ENCODE measurements at regions not wholly inside any gene's neighbourhood (a gene's known extent, or its start where the extent isn't known, plus 50 kb on each side); places are given as distances from the start of the nearest gene placed in this dataset.

DNA sequence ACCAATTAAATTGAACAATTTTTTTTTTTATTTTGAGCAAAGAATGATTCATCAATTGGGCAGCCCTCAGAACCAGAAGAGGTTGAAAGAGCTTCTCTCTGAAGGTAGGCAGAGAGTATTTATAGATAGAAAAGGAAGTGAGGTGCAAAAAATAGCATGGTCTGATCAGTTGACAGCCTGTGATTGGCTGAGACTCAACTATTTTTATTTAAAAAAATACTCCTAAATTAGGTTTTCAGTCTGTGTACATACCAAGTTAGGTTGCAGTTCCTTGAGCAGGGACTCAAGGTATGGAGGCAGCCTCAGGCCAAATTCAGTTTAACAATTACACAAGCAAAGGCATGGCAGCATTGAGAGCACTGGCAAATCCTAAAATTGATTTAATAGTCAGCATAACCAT is 1074.7 kb downstream of the SORCS1 start:
- TF ChIP-seq, protein P1, sequence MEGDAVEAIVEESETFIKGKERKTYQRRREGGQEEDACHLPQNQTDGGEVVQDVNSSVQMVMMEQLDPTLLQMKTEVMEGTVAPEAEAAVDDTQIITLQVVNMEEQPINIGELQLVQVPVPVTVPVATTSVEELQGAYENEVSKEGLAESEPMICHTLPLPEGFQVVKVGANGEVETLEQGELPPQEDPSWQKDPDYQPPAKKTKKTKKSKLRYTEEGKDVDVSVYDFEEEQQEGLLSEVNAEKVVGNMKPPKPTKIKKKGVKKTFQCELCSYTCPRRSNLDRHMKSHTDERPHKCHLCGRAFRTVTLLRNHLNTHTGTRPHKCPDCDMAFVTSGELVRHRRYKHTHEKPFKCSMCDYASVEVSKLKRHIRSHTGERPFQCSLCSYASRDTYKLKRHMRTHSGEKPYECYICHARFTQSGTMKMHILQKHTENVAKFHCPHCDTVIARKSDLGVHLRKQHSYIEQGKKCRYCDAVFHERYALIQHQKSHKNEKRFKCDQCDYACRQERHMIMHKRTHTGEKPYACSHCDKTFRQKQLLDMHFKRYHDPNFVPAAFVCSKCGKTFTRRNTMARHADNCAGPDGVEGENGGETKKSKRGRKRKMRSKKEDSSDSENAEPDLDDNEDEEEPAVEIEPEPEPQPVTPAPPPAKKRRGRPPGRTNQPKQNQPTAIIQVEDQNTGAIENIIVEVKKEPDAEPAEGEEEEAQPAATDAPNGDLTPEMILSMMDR (optimal IDR thresholded peaks at IDR 0.05 in 1 of 3, IDR thresholded peaks at IDR 0.05 in 1 of 3, conservative IDR thresholded peaks at IDR 0.05 in 1 of 3; ENCODE audit: extremely low read depth in 1 of 3, insufficient read depth in 2 of 3, low read length in 3 of 3): no peak
- no peak for TF ChIP-seq EZH2 (IDR thresholded peaks at IDR 0.05; ENCODE audit: low read length)

All from keratinocyte (primary cell).